Erythroblast (primary cell): ENCODE measurements at regions not wholly inside any gene's neighbourhood (a gene's known extent, or its start where the extent isn't known, plus 50 kb on each side); places are given as distances from the start of the nearest gene placed in this dataset.

Experiments used
- GATA1 ChIP-seq: IDR thresholded peaks from 2 replicates; pipeline ENCODE4 v1.6.1; 2011; ENCODE audit warnings: low read depth, mild to moderate bottlenecking, control low read depth, low read length, moderate library complexity
- POLR2A ChIP-seq: IDR thresholded peaks from 2 replicates; pipeline ENCODE4 v1.6.1; 2011; ENCODE audit warnings: mild to moderate bottlenecking, low read length

- TF ChIP-seq POLR2A, result no peak
- no peak for TF ChIP-seq GATA1
Observed at GRCh38 chr3:193055352-193055751, 137.7 kb upstream of the MB21D2 start.
